ENCODE measurements at regions not wholly inside any gene's neighbourhood (a gene's known extent, or its start where the extent isn't known, plus 50 kb on each side); places are given as distances from the start of the nearest gene placed in this dataset.

DNA sequence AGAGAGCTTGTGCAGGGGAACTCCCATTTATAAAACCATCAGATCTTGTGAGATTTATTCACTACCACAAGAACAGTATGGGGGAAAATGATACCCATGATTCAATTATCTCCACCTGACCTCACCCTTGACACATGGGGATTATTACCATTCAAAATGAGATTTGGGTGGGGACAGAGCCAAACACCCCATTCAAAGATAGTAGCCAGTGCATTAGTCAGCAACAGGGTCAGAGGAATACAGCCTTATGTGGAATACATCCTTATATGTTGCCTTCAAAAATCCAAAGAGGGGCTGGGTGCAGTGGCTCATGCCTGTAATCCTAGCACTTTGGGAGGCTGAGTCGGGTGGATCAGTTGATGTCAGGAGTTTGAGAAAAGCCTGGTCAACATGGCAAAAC lies 563.2 kb downstream of the CCDC171 start:
- no peak for DNase-seq (ENCODE audit: extremely low spot score, unreplicated experiment)
- Mint-ChIP-seq H3K9me3 (no peaks in the 10 kb centered on the region), H3K4me1 (ENCODE audit: unreplicated experiment) (peaks cover 10% of the 10 kb centered on the region), H3K27me3 (no peaks in the 10 kb centered on the region), H3K27ac (no peak overlapping the region), H3K36me3 (no peaks in the 10 kb centered on the region), H3K4me3 (no peak overlapping the region)
- TF ChIP-seq CTCF (conservative IDR thresholded peaks at IDR 0.05), result no peak

DNA sequence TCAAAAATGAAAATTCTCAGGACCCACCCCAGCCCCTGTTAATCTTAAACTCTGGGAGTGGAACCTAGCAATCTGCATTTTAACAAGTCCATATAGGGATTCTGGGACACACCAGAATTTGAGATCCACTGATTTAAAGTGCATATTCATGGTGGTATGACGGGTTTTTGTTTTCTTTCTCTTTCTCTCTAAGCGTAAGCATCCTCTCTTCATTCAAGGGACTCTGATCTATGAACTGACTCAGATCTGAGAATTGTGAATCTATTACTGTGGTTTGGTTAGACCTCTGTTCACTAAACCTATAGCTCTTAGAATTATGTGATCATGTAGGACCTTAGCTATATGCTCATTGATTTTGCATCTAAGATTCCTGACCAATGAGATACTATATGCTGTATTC lies 565.2 kb downstream of the CCDC171 start:
- H3K27ac Mint-ChIP-seq, result no peak overlapping the region
- TF ChIP-seq CTCF (conservative IDR thresholded peaks at IDR 0.05), result no peak
- no peaks in the 10 kb centered on the region for H3K9me3 Mint-ChIP-seq
- peaks cover 18% of the 10 kb centered on the region for H3K4me1 Mint-ChIP-seq (ENCODE audit: unreplicated experiment)
- DNase-seq (ENCODE audit: extremely low spot score, unreplicated experiment), result no peak
- H3K36me3 Mint-ChIP-seq, result no peaks in the 10 kb centered on the region
- H3K27me3 Mint-ChIP-seq, result no peaks in the 10 kb centered on the region
- H3K4me3 Mint-ChIP-seq, result no peak overlapping the region

GRCh38 chr9:16119261-16120230 lies 566.7 kb downstream of the CCDC171 start:
- TF ChIP-seq CTCF (conservative IDR thresholded peaks at IDR 0.05), result no peak
- no peaks in the 10 kb centered on the region for H3K27me3 Mint-ChIP-seq
- H3K27ac Mint-ChIP-seq, result no peak overlapping the region
- no peaks in the 10 kb centered on the region for H3K9me3 Mint-ChIP-seq
- DNase-seq (ENCODE audit: extremely low spot score, unreplicated experiment), result no peak
- peaks cover 18% of the 10 kb centered on the region for H3K4me1 Mint-ChIP-seq (ENCODE audit: unreplicated experiment)
- no peak overlapping the region for H3K4me3 Mint-ChIP-seq
- H3K36me3 Mint-ChIP-seq, result no peaks in the 10 kb centered on the region

GRCh38 chr9:16120231-16120641 lies 567.4 kb downstream of the CCDC171 start:
- no peak for DNase-seq (ENCODE audit: extremely low spot score, unreplicated experiment)
- Mint-ChIP-seq H3K4me3 (no peak overlapping the region), H3K9me3 (no peaks in the 10 kb centered on the region), H3K36me3 (no peaks in the 10 kb centered on the region), H3K27ac (no peak overlapping the region), H3K4me1 (ENCODE audit: unreplicated experiment) (peaks cover 18% of the 10 kb centered on the region), H3K27me3 (no peaks in the 10 kb centered on the region)
- TF ChIP-seq CTCF (conservative IDR thresholded peaks at IDR 0.05), result no peak

DNA sequence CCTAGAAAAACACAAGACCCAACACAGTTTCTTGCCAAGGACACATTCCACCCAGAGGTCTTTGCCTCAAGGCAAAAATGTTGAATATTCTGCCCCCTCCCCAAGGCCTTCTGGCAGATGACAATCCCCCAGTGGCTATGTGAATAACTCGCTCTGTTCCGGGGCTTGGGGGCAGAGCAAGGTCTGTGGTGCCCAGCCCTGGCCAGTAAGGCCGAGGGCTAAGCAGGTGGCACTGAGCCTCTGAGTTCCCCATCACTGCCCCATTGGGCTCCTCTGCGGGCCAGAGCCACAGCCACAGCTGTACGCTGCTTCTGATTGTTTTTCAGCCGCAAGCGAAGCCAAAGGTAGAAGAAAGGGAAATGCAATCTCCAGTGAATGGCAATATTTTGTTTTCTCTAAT lies 567.9 kb downstream of the CCDC171 start:
- H3K36me3 Mint-ChIP-seq, result no peaks in the 10 kb centered on the region
- peaks cover 18% of the 10 kb centered on the region for H3K4me1 Mint-ChIP-seq (ENCODE audit: unreplicated experiment)
- DNase-seq (ENCODE audit: extremely low spot score, unreplicated experiment), result no peak
- TF ChIP-seq CTCF (conservative IDR thresholded peaks at IDR 0.05), result no peak
- H3K9me3 Mint-ChIP-seq, result no peaks in the 10 kb centered on the region
- H3K27me3 Mint-ChIP-seq, result no peaks in the 10 kb centered on the region
- H3K27ac Mint-ChIP-seq, result no peak overlapping the region
- no peak overlapping the region for H3K4me3 Mint-ChIP-seq
